Hepatocyte (in vitro differentiated cells): ENCODE measurements at regions not wholly inside any gene's neighbourhood (a gene's known extent, or its start where the extent isn't known, plus 50 kb on each side); places are given as distances from the start of the nearest gene placed in this dataset.

Experiments used
- DNase-seq: peaks from one replicate; pipeline ENCODE4 v3.0.0-alpha.2; 2016; ENCODE audit warnings: low spot score
- H2AFZ ChIP-seq: fragments of 200-600 bp; sonication (generic); 2 replicates; pipeline ENCODE4 v1.6.0; 2016; ENCODE audit warnings: antibody characterized with exemption, mild to moderate bottlenecking
- H3K27ac ChIP-seq: fragments of 200-600 bp; sonication (generic); 2 replicates; pipeline ENCODE4 v1.5.1; 2016; ENCODE audit warnings: mild to moderate bottlenecking
- H3K27me3 ChIP-seq: fragments of 200-600 bp; sonication (generic); 2 replicates; pipeline ENCODE4 v1.6.1; 2016
- H3K36me3 ChIP-seq: fragments of 200-600 bp; sonication (generic); replicated peaks from 2 replicates; pipeline ENCODE4 v1.5.1; 2016; ENCODE audit warnings: low read depth; ENCODE audit not compliant: insufficient read depth
- H3K4me1 ChIP-seq: fragments of 200-600 bp; sonication (generic); 2 replicates; pipeline ENCODE4 v1.5.1; 2016; ENCODE audit warnings: mild to moderate bottlenecking, moderate library complexity; ENCODE audit not compliant: insufficient read depth
- H3K4me2 ChIP-seq: fragments of 200-600 bp; sonication (generic); 2 replicates; pipeline ENCODE4 v1.6.0; 2016
- H3K4me3 ChIP-seq: fragments of 200-600 bp; sonication (generic); 2 replicates; pipeline ENCODE4 v1.5.1; 2016; ENCODE audit warnings: mild to moderate bottlenecking
- H3K79me2 ChIP-seq: fragments of 200-600 bp; sonication (generic); 2 replicates; pipeline ENCODE4 v1.6.0; 2017; ENCODE audit warnings: mild to moderate bottlenecking
- H3K9me2 ChIP-seq: fragments of 200-600 bp; sonication (generic); replicated peaks from 2 replicates; pipeline ENCODE4 v1.6.0; 2017; ENCODE audit warnings: mild to moderate bottlenecking; ENCODE audit not compliant: insufficient read depth
- H3K9me3 ChIP-seq: fragments of 200-600 bp; sonication (generic); 2 replicates; pipeline ENCODE4 v1.5.1; 2016; ENCODE audit warnings: low read depth, mild to moderate bottlenecking
- H4K20me1 ChIP-seq: fragments of 200-600 bp; sonication (generic); 2 replicates; pipeline ENCODE4 v1.6.0; 2016; ENCODE audit warnings: mild to moderate bottlenecking; ENCODE audit not compliant: insufficient read depth, poor library complexity, severe bottlenecking
- CTCF ChIP-seq: fragments of 200-600 bp; sonication (generic); IDR thresholded peaks from 2 replicates; pipeline ENCODE4 v1.5.1; 2016; ENCODE audit warnings: antibody characterized with exemption, mild to moderate bottlenecking; ENCODE audit not compliant: poor library complexity
- EZH2 ChIP-seq: fragments of 200-600 bp; sonication (generic); IDR thresholded peaks from 2 replicates; pipeline ENCODE4 v1.6.1; 2016; ENCODE audit warnings: antibody characterized with exemption, mild to moderate bottlenecking, borderline replicate concordance
- EZH2phosphoT487 ChIP-seq: fragments of 200-600 bp; sonication (generic); IDR thresholded peaks from one replicate; pipeline ENCODE4 v1.6.1; 2018; ENCODE audit warnings: antibody characterized with exemption, mild to moderate bottlenecking, low read depth, moderate library complexity; ENCODE audit not compliant: unreplicated experiment, severe bottlenecking
- WGBS: methylation state at CpG from one replicate; pipeline ENCODE4 v1.1.6; 2016; ENCODE audit warnings: low lambda C conversion rate; ENCODE audit errors: missing lambda C conversion rate; 5-methylcytosine and 5-hydroxymethylcytosine counted together

GRCh38 chr7:80369321-80369720, 142.5 kb downstream of the GNAT3 start:
- Histone ChIP-seq H3K27ac (no peak overlapping the region), H3K4me2 (no peak overlapping the region), H3K4me1 (no peaks in the 10 kb centered on the region), H2AFZ (no peak overlapping the region), H3K9me2 (no peaks in the 10 kb centered on the region), H3K36me3 (no peaks in the 10 kb centered on the region), H3K4me3 (no peak overlapping the region), H4K20me1 (no peaks in the 10 kb centered on the region), H3K9me3 (no peaks in the 10 kb centered on the region), H3K79me2 (no peaks in the 10 kb centered on the region), H3K27me3 (no peaks in the 10 kb centered on the region)
- WGBS: 72% methylated on average over 7 of the region's 7 CpGs
- TF ChIP-seq EZH2phosphoT487 (no peak), CTCF (no peak), EZH2 (no peak)
- DNase-seq: no peak

GRCh38 chr7:80362677-80363076, 149.2 kb downstream of the GNAT3 start:
- Histone ChIP-seq H3K36me3 (no peaks in the 10 kb centered on the region), H4K20me1 (no peaks in the 10 kb centered on the region), H3K9me2 (no peaks in the 10 kb centered on the region), H3K9me3 (no peaks in the 10 kb centered on the region), H3K27me3 (no peaks in the 10 kb centered on the region), H3K4me1 (no peaks in the 10 kb centered on the region), H3K27ac (no peak overlapping the region), H3K4me3 (no peak overlapping the region), H3K4me2 (no peak overlapping the region), H2AFZ (no peak overlapping the region), H3K79me2 (no peaks in the 10 kb centered on the region)
- TF ChIP-seq EZH2: no peak
- TF ChIP-seq CTCF: no peak
- TF ChIP-seq EZH2phosphoT487: no peak
- 95% methylated on average over 2 of the region's 2 CpGs for WGBS
- DNase-seq: no peak

- 75% methylated on average over 1 of the region's 1 CpG for WGBS
Observed at GRCh38 chr7:80362010-80362618, 149.8 kb downstream of the GNAT3 start.

More at GRCh38 chr7:80362010-80362618, 149.8 kb downstream of the GNAT3 start:
- no peaks in the 10 kb centered on the region for H4K20me1 ChIP-seq
- no peaks in the 10 kb centered on the region for H3K36me3 ChIP-seq
- H3K9me2 ChIP-seq: no peaks in the 10 kb centered on the region
- H3K79me2 ChIP-seq: no peaks in the 10 kb centered on the region
- H3K4me2 ChIP-seq: no peak overlapping the region
- H3K9me3 ChIP-seq: no peaks in the 10 kb centered on the region
- H2AFZ ChIP-seq: no peak overlapping the region
- TF ChIP-seq EZH2 (no peak), CTCF (no peak), EZH2phosphoT487 (no peak)
- H3K4me1 ChIP-seq: no peaks in the 10 kb centered on the region
- H3K27me3 ChIP-seq: no peaks in the 10 kb centered on the region
- H3K4me3 ChIP-seq: no peak overlapping the region
- no peak for DNase-seq
- H3K27ac ChIP-seq: no peak overlapping the region
